Body of pancreas (tissue), 4 donors: ENCODE measurements at regions not wholly inside any gene's neighbourhood (a gene's known extent, or its start where the extent isn't known, plus 50 kb on each side); places are given as distances from the start of the nearest gene placed in this dataset.

Experiments used
- ATAC-seq: fragments of 150-250 bp; one replicate; pipeline ENCODE4 v1.9.1; 2016
- DNase-seq, 4 donors: peaks; one replicate each; pipeline ENCODE4 v3.0.0-alpha.2; 2019
- H3K27ac ChIP-seq, 4 donors: fragments of 200-600 bp; sonication (generic); 1 replicate in 3 of 4; 2 replicates in 1 of 4; pipeline versions ENCODE4 v1.5.1 to v1.6.1; 2016 to 2019; ENCODE audit warnings: mild to moderate bottlenecking in 1 of 4, mixed read lengths in 1 of 4, moderate library complexity in 1 of 4
- H3K27me3 ChIP-seq, 2 donors: fragments of 200-600 bp; sonication (generic); one replicate each; pipeline ENCODE4 v1.6.0; 2016; ENCODE audit warnings: mild to moderate bottlenecking in 1 of 2
- H3K36me3 ChIP-seq, 2 donors: fragments of 200-600 bp; sonication (generic); replicated peaks in 1 of 2; 2 replicates each; pipeline ENCODE4 v1.5.1; 2016; ENCODE audit warnings: low read depth in 2 of 2; ENCODE audit not compliant: insufficient read depth in 1 of 2
- H3K4me1 ChIP-seq: fragments of 200-600 bp; sonication (generic); one replicate; pipeline ENCODE4 v1.6.0; 2016
- H3K4me3 ChIP-seq, 2 donors: fragments of 200-600 bp; sonication (generic); 1 replicate in 1 of 2; 2 replicates in 1 of 2; pipeline ENCODE4 v1.5.1; 2016 to 2019
- H3K9me3 ChIP-seq, 3 donors: fragments of 200-600 bp; sonication (generic); 1 replicate in 2 of 3; 2 replicates in 1 of 3; pipeline ENCODE4 v1.5.1; 2016
- POLR2A ChIP-seq, 3 donors: fragments of 450-650 bp; IDR thresholded peaks; one replicate each; pipeline ENCODE4 v1.6.1; 2016; ENCODE audit warnings: antibody characterized with exemption in 3 of 3, mild to moderate bottlenecking in 2 of 3
- WGBS, 2 donors: methylation state at CpG; one replicate each; pipeline ENCODE4 v1.1.5; 2017; 5-methylcytosine and 5-hydroxymethylcytosine counted together
- intact Hi-C: fragments of 100-400 bp; cut with DNase I; formaldehyde crosslinking; loops from one replicate; pipeline ENCODE4 v1.15.1; 2023
- TF ChIP-seq, protein P1 (sequence below), 7 experiments: fragments of 450-650 bp in 4 of 7; fragments of 200-600 bp in 3 of 7; sonication (generic) in 3 of 7; IDR thresholded peaks; one replicate each; pipeline ENCODE4 v1.5.1; 2016 to 2019; ENCODE audit warnings: antibody characterized with exemption in 7 of 7

DNA sequence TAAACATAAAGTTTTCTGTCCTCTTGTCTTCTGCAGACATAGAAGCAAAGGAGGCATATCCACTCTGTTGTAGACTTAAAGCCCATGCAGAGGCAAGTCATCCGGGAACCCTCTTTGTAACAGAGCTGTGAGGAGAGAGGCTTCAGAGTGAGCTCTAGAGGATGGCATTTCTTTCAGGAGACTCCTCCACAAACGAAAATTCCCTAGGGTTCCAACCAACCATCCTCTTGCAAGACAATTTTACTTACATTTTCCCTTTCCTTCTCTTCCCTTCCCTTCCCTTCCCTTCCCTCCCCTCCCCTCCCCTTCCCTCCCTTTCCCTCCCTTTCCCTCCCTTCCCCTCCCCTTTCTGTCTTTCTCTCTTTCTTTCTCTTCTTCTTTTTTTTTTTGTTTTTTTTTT lies 446.3 kb upstream of the MAP2 start:
- intact Hi-C loops: no loop called here
- no peak for ATAC-seq

DNA sequence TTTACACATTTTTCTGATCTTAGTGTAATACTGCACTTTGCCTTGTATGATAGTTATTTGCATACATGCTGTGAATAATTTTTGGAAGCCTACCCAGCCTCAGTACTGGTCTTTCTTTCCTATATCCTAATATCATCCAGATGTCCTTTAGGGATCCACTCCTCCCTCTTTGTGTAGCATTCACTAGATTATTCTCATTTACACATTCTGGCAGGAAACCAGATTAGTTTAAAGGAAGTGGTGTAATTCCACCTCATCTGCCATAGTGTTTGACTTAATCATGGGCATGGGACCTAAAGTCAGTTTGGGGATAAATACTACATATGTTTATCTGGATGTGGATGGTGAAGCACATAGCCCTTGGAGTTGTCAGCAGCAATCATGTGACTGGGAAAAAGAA lies 444.9 kb upstream of the MAP2 start:
- Histone ChIP-seq H3K4me3 (no peak overlapping the region), H3K9me3 (no peaks in the 10 kb centered on the region), H3K36me3 (no peaks in the 10 kb centered on the region), H3K27me3 (no peaks in the 10 kb centered on the region), H3K4me1 (peaks cover 11% of the 10 kb centered on the region), H3K27ac (no peak overlapping the region)
- TF ChIP-seq, protein P1, sequence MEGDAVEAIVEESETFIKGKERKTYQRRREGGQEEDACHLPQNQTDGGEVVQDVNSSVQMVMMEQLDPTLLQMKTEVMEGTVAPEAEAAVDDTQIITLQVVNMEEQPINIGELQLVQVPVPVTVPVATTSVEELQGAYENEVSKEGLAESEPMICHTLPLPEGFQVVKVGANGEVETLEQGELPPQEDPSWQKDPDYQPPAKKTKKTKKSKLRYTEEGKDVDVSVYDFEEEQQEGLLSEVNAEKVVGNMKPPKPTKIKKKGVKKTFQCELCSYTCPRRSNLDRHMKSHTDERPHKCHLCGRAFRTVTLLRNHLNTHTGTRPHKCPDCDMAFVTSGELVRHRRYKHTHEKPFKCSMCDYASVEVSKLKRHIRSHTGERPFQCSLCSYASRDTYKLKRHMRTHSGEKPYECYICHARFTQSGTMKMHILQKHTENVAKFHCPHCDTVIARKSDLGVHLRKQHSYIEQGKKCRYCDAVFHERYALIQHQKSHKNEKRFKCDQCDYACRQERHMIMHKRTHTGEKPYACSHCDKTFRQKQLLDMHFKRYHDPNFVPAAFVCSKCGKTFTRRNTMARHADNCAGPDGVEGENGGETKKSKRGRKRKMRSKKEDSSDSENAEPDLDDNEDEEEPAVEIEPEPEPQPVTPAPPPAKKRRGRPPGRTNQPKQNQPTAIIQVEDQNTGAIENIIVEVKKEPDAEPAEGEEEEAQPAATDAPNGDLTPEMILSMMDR (IDR thresholded peaks at IDR 0.05): no peak
- no peak for TF ChIP-seq POLR2A (IDR thresholded peaks at IDR 0.05)
- DNase-seq: no peak
- ATAC-seq: no peak
- intact Hi-C loops: no loop called here

More for the DNA sequence above, 446.3 kb upstream of the MAP2 start:
- no peaks in the 10 kb centered on the region for H3K27me3 ChIP-seq
- DNase-seq: no peak
- H3K4me1 ChIP-seq: peaks cover 4% of the 10 kb centered on the region
- no peaks in the 10 kb centered on the region for H3K36me3 ChIP-seq
- H3K4me3 ChIP-seq: no peak overlapping the region
- 50 to 59% methylated on average over 2 of the region's 2 CpGs for WGBS, 2 donors
- TF ChIP-seq, protein P1 (IDR thresholded peaks at IDR 0.05): no peak
- no peak for TF ChIP-seq POLR2A (IDR thresholded peaks at IDR 0.05)
- H3K27ac ChIP-seq: no peak overlapping the region
- H3K9me3 ChIP-seq: no peaks in the 10 kb centered on the region

DNA sequence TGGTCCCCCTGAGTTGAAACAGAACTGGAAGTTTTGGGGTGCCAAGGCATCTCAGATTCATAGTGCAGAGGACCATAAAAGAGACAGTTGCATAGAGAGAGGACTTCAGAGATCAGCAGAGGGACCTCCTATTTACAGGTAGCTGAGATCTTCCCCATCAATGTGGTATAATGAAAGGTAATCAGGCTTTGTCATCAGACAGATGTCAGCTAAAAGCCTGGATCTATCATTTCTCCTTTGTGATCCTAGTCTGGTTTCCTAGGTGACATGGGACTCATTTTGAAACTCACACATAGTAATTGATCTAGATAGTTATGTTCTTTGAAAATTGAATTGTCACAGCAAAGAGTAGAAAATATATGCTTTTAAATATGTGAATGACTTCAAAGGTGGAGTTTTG lies 443.5 kb upstream of the MAP2 start:
- no peak for ATAC-seq
- Histone ChIP-seq H3K27me3 (no peaks in the 10 kb centered on the region), H3K36me3 (no peaks in the 10 kb centered on the region), H3K4me1 (peaks cover 19% of the 10 kb centered on the region), H3K9me3 (no peaks in the 10 kb centered on the region), H3K27ac (no peak overlapping the region), H3K4me3 (no peak overlapping the region)
- DNase-seq: no peak
- intact Hi-C loops: no loop called here
- no peak for TF ChIP-seq POLR2A (IDR thresholded peaks at IDR 0.05)
- TF ChIP-seq, protein P1 (IDR thresholded peaks at IDR 0.05): no peak

- no peak for DNase-seq
- whole genome bisulfite sequencing, 2 donors: 67 to 75% methylated on average over 3 of the region's 3 CpGs
- Histone ChIP-seq H3K27me3 (no peaks in the 10 kb centered on the region), H3K27ac (peak overlapping the region in 2 of 4 donors; percentile 61 to 63), H3K9me3 (no peaks in the 10 kb centered on the region), H3K36me3 (no peaks in the 10 kb centered on the region), H3K4me1 (peaks cover 25% of the 10 kb centered on the region), H3K4me3 (no peak overlapping the region)
- no peak for ATAC-seq
- intact Hi-C loops: no loop called here
- TF ChIP-seq, protein P1 (IDR thresholded peaks at IDR 0.05): no peak
- no peak for TF ChIP-seq POLR2A (IDR thresholded peaks at IDR 0.05)
Measured at GRCh38 chr2:208982831-208983230, 441.0 kb upstream of the MAP2 start.

DNA sequence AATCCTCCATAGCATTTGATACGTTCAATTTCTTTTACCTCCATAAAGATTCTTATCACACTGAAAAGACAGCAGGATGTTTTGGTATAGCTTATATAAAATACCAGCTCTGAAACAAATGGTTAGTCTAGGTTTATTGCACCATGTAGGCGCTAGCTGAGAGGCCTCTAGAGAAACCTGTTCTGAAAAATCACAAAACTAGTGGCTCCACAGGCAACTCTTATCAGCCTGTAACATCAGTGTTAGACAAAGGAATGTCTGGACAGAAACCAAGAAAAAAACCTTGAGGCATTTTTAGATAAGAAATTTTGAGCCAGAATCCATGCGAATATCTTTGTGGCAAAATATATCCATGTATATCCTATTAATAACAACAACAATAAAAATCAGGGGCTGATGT lies 440.4 kb upstream of the MAP2 start:
- WGBS, 2 donors: 64 to 67% methylated on average over 3 of the region's 3 CpGs

More for the DNA sequence above, 440.4 kb upstream of the MAP2 start:
- TF ChIP-seq, protein P1 (IDR thresholded peaks at IDR 0.05): no peak
- TF ChIP-seq POLR2A (IDR thresholded peaks at IDR 0.05): no peak
- no peaks in the 10 kb centered on the region for H3K36me3 ChIP-seq
- peak overlapping the region in 2 of 4 donors; percentile 61 to 63 for H3K27ac ChIP-seq
- DNase-seq (peak in 1 of 4 donors; percentile 12), ATAC-seq (peak; percentile 80)
- no peaks in the 10 kb centered on the region for H3K9me3 ChIP-seq
- no peak overlapping the region for H3K4me3 ChIP-seq
- no peaks in the 10 kb centered on the region for H3K27me3 ChIP-seq
- intact Hi-C loops: no loop called here
- peaks cover 25% of the 10 kb centered on the region for H3K4me1 ChIP-seq
